GM12892 (cell line): ENCODE measurements at regions not wholly inside any gene's neighbourhood (a gene's known extent, or its start where the extent isn't known, plus 50 kb on each side); places are given as distances from the start of the nearest gene placed in this dataset.

Experiments
- DNase-seq: peaks from one replicate; pipeline ENCODE4 v3.0.0; 2011; ENCODE audit not compliant: insufficient read length
- FAIRE-seq: peaks from 2 replicates; lab custom pipeline; 2011; peaks lifted over from hg19 to GRCh38; lab: Jason Lieb, UNC
- POLR2A ChIP-seq: IDR thresholded peaks from 2 replicates; pipeline ENCODE4 v1.6.1; 2011; ENCODE audit warnings: low read depth, low read length, control low read depth
- POLR2AphosphoS5 ChIP-seq: IDR thresholded peaks from 2 replicates; pipeline ENCODE4 v1.6.1; 2011; ENCODE audit warnings: low read depth, low read length, control low read depth
- TAF1 ChIP-seq: IDR thresholded peaks from 2 replicates; pipeline ENCODE4 v1.6.1; 2011; ENCODE audit warnings: low read depth, mild to moderate bottlenecking, control low read depth, low read length, borderline replicate concordance

GRCh38 chr2:125584732-125585131 lies 1071.2 kb upstream of the GYPC start:
- DNase-seq (no peak), FAIRE-seq (no peak)
- TF ChIP-seq POLR2AphosphoS5: no peak
- TF ChIP-seq POLR2A: no peak
- no peak for TF ChIP-seq TAF1

GRCh38 chr2:125588780-125589179 lies 1067.2 kb upstream of the GYPC start:
- TF ChIP-seq POLR2AphosphoS5 (no peak), TAF1 (no peak), POLR2A (no peak)

GRCh38 chr2:125591954-125592353 lies 1064.0 kb upstream of the GYPC start:
- DNase-seq: no peak
- TF ChIP-seq POLR2A (no peak), TAF1 (no peak), POLR2AphosphoS5 (no peak)
- FAIRE-seq: no peak

More at GRCh38 chr2:125588780-125589179, 1067.2 kb upstream of the GYPC start:
- DNase-seq: no peak
- no peak for FAIRE-seq

GRCh38 chr2:125593036-125593435 lies 1062.9 kb upstream of the GYPC start:
- DNase-seq (no peak), FAIRE-seq (no peak)
- TF ChIP-seq POLR2AphosphoS5 (no peak), POLR2A (no peak), TAF1 (no peak)

- DNase-seq (no peak), FAIRE-seq (no peak)
- TF ChIP-seq TAF1 (no peak), POLR2AphosphoS5 (no peak)
These were observed 1059.3 kb upstream of the GYPC start for GRCh38 chr2:125596612-125597011.

GRCh38 chr2:125615438-125615837 lies 1040.5 kb upstream of the GYPC start:
- DNase-seq: no peak
- no peak for TF ChIP-seq POLR2A
- TF ChIP-seq POLR2AphosphoS5: no peak
- TF ChIP-seq TAF1: no peak

GRCh38 chr2:125630377-125630776 lies 1025.6 kb upstream of the GYPC start:
- DNase-seq (no peak), FAIRE-seq (no peak)
- TF ChIP-seq TAF1 (no peak), POLR2A (no peak), POLR2AphosphoS5 (no peak)

More at GRCh38 chr2:125615438-125615837, 1040.5 kb upstream of the GYPC start:
- no peak for FAIRE-seq

- FAIRE-seq: no peak
- TF ChIP-seq TAF1 (no peak), POLR2A (no peak), POLR2AphosphoS5 (no peak)
- no peak for DNase-seq
These were observed 1021.3 kb upstream of the GYPC start for GRCh38 chr2:125634662-125635061.

- DNase-seq: no peak
- TF ChIP-seq TAF1 (no peak), POLR2A (no peak), POLR2AphosphoS5 (no peak)
- no peak for FAIRE-seq
These were observed 1017.6 kb upstream of the GYPC start for GRCh38 chr2:125638345-125638744.

- no peak for FAIRE-seq
- TF ChIP-seq POLR2A (no peak), POLR2AphosphoS5 (no peak), TAF1 (no peak)
- no peak for DNase-seq
These were observed 1013.9 kb upstream of the GYPC start for GRCh38 chr2:125642032-125642431.

GRCh38 chr2:125643128-125643527 lies 1012.8 kb upstream of the GYPC start:
- no peak for FAIRE-seq
- TF ChIP-seq POLR2AphosphoS5: no peak
- TF ChIP-seq TAF1: no peak
- no peak for TF ChIP-seq POLR2A

GRCh38 chr2:125643585-125643984 lies 1012.4 kb upstream of the GYPC start:
- FAIRE-seq (peak; percentile 78), DNase-seq (no peak)
- TF ChIP-seq TAF1: no peak
- no peak; the same call in 1 of the 2 replicates for TF ChIP-seq POLR2A
- no peak for TF ChIP-seq POLR2AphosphoS5

More at GRCh38 chr2:125643128-125643527, 1012.8 kb upstream of the GYPC start:
- DNase-seq: no peak

- DNase-seq (no peak), FAIRE-seq (no peak)
These were observed 1011.7 kb upstream of the GYPC start for GRCh38 chr2:125644257-125644656.

GRCh38 chr2:125652280-125652679 lies 1003.7 kb upstream of the GYPC start:
- FAIRE-seq: no peak
- no peak for DNase-seq
- TF ChIP-seq POLR2A (no peak), POLR2AphosphoS5 (no peak), TAF1 (no peak)

More at GRCh38 chr2:125644257-125644656, 1011.7 kb upstream of the GYPC start:
- TF ChIP-seq POLR2A (no peak), TAF1 (no peak), POLR2AphosphoS5 (no peak)
